NB4 (cell line): ENCODE measurements at regions not wholly inside any gene's neighbourhood (a gene's known extent, or its start where the extent isn't known, plus 50 kb on each side); places are given as distances from the start of the nearest gene placed in this dataset.

Experiments used
- CTCF ChIP-seq: IDR thresholded peaks from one replicate; pipeline ENCODE4 v1.5.1; 2012; ENCODE audit warnings: low read depth, low read length
- MAX ChIP-seq: IDR thresholded peaks from 2 replicates; pipeline ENCODE4 v1.6.1; 2011; ENCODE audit warnings: low read depth, low read length
- POLR2A ChIP-seq: IDR thresholded peaks from 2 replicates; pipeline ENCODE4 v1.6.1; 2011; ENCODE audit warnings: mild to moderate bottlenecking; ENCODE audit not compliant: insufficient read length; ENCODE audit errors: extremely low read depth

- TF ChIP-seq CTCF (no peak), POLR2A (no peak), MAX (no peak)
Observed at GRCh38 chr12:90896821-90897220, 58.2 kb downstream of the CCER1 start.
